ENCODE measurements at regions not wholly inside any gene's neighbourhood (a gene's known extent, or its start where the extent isn't known, plus 50 kb on each side); places are given as distances from the start of the nearest gene placed in this dataset.

- Mint-ChIP-seq H3K27ac (no peak overlapping the region), H3K4me3 (no peak overlapping the region), H3K27me3 (peaks cover 35% of the 10 kb centered on the region), H3K9me3 (peaks cover 8% of the 10 kb centered on the region), H3K36me3 (ENCODE audit: low read depth) (no peaks in the 10 kb centered on the region), H3K4me1 (ENCODE audit: low read depth) (peaks cover 6% of the 10 kb centered on the region)
- no peak for TF ChIP-seq CTCF (IDR thresholded peaks at IDR 0.05)
- intact Hi-C loops (cut with micrococcal nuclease), result loop anchor here (5.0 kb wide), 1 partner anchor 86 kb away; no protein-coding TSS in a partner anchor
- ATAC-seq (no peak), DNase-seq (no peak)
- POLR2A ChIA-PET, result interaction anchor here (1.8 kb wide), 1 partner anchor 11 kb away, joined by 7 read pairs; no protein-coding TSS in a partner anchor
- CTCF ChIA-PET, result interaction anchor here (1.0 to 3.1 kb wide), 5 partner anchors 10 to 239 kb away, joined by 3 to 16 read pairs (median 4); no protein-coding TSS in a partner anchor
Measured at GRCh38 chr20:51221103-51221502, 198.2 kb upstream of the KCNG1 start.

- ChIA-PET CTCF (interaction anchor here (0.6 to 3.1 kb wide), 8 partner anchors 9 to 1225 kb away, joined by 3 to 16 read pairs (median 4); no protein-coding TSS in a partner anchor), POLR2A (interaction anchor here (0.6 to 1.8 kb wide), 2 partner anchors 11 to 99 kb away, joined by 3 to 7 read pairs; no protein-coding TSS in a partner anchor)
- peak; percentile 70 for DNase-seq
- H3K9me3 Mint-ChIP-seq, result peaks cover 8% of the 10 kb centered on the region
- peak; percentile 90 for ATAC-seq
- TF ChIP-seq CTCF (IDR thresholded peaks at IDR 0.05), result peak; percentile 95
- intact Hi-C loops (cut with micrococcal nuclease), result loop anchor here (5.0 kb wide), 1 partner anchor 87 kb away; no protein-coding TSS in a partner anchor
- H3K27me3 Mint-ChIP-seq, result peaks cover 37% of the 10 kb centered on the region
- H3K36me3 Mint-ChIP-seq (ENCODE audit: low read depth), result no peaks in the 10 kb centered on the region
- no peak overlapping the region for H3K4me3 Mint-ChIP-seq
- no peak overlapping the region for H3K27ac Mint-ChIP-seq
- H3K4me1 Mint-ChIP-seq (ENCODE audit: low read depth), result peaks cover 6% of the 10 kb centered on the region
Measured at GRCh38 chr20:51220293-51220706, 197.4 kb upstream of the KCNG1 start.

- ChIA-PET POLR2A (interaction anchor here (0.6 to 1.8 kb wide), 3 partner anchors 10 to 108 kb away, joined by 3 to 7 read pairs (median 3); no protein-coding TSS in a partner anchor), CTCF (interaction anchor here (0.6 to 3.1 kb wide), 6 partner anchors 10 to 1226 kb away, joined by 3 to 16 read pairs (median 4); no protein-coding TSS in a partner anchor)
- Mint-ChIP-seq H3K4me1 (ENCODE audit: low read depth) (peaks cover 6% of the 10 kb centered on the region), H3K9me3 (peaks cover 8% of the 10 kb centered on the region), H3K36me3 (ENCODE audit: low read depth) (no peaks in the 10 kb centered on the region), H3K27ac (no peak overlapping the region), H3K27me3 (peaks cover 42% of the 10 kb centered on the region), H3K4me3 (no peak overlapping the region)
- ATAC-seq, result no peak
- no peak for TF ChIP-seq CTCF (IDR thresholded peaks at IDR 0.05)
- intact Hi-C loops (cut with micrococcal nuclease), result no loop called here
- DNase-seq, result no peak
Measured at GRCh38 chr20:51219544-51219943, 196.6 kb upstream of the KCNG1 start.

- TF ChIP-seq CTCF (IDR thresholded peaks at IDR 0.05), result no peak
- DNase-seq (no peak), ATAC-seq (no peak)
- peaks cover 8% of the 10 kb centered on the region for H3K9me3 Mint-ChIP-seq
- POLR2A ChIA-PET, result no interaction called here
- H3K4me1 Mint-ChIP-seq (ENCODE audit: low read depth), result peaks cover 6% of the 10 kb centered on the region
- H3K4me3 Mint-ChIP-seq, result no peak overlapping the region
- CTCF ChIA-PET, result interaction anchor here (1.1 to 2.0 kb wide), 3 partner anchors 9 to 231 kb away, joined by 3 to 7 read pairs (median 6); no protein-coding TSS in a partner anchor
- intact Hi-C loops (cut with micrococcal nuclease), result no loop called here
- H3K36me3 Mint-ChIP-seq (ENCODE audit: low read depth), result no peaks in the 10 kb centered on the region
- no peak overlapping the region for H3K27ac Mint-ChIP-seq
- peaks cover 46% of the 10 kb centered on the region for H3K27me3 Mint-ChIP-seq
Measured at GRCh38 chr20:51218603-51219002, 195.7 kb upstream of the KCNG1 start.

GRCh38 chr20:51217347-51218045, 194.6 kb upstream of the KCNG1 start:
- Mint-ChIP-seq H3K4me3 (no peak overlapping the region), H3K9me3 (peaks cover 8% of the 10 kb centered on the region), H3K4me1 (ENCODE audit: low read depth) (peaks cover 6% of the 10 kb centered on the region), H3K27ac (no peak overlapping the region), H3K36me3 (ENCODE audit: low read depth) (no peaks in the 10 kb centered on the region), H3K27me3 (peaks cover 48% of the 10 kb centered on the region)
- ATAC-seq, result no peak
- CTCF ChIA-PET, result no interaction called here
- no peak for TF ChIP-seq CTCF (IDR thresholded peaks at IDR 0.05)
- intact Hi-C loops (cut with micrococcal nuclease), result no loop called here
- POLR2A ChIA-PET, result no interaction called here
- no peak for DNase-seq

Data from activated CD8-positive, alpha-beta T cell treated with anti-CD3 and anti-CD28 coated beads for 36 hours (primary cell).